ENCODE measurements at regions not wholly inside any gene's neighbourhood (a gene's known extent, or its start where the extent isn't known, plus 50 kb on each side); places are given as distances from the start of the nearest gene placed in this dataset.

GRCh38 chr9:21597284-21597683 lies 115.2 kb upstream of the IFNE start:
- TF ChIP-seq CTCF (IDR thresholded peaks at IDR 0.05; ENCODE audit: borderline replicate concordance, insufficient read depth, low read depth, low read length): no peak
- no peak overlapping the region for H3K4me3 ChIP-seq (ENCODE audit: low read depth, low read length)

- TF ChIP-seq CTCF (IDR thresholded peaks at IDR 0.05; ENCODE audit: borderline replicate concordance, insufficient read depth, low read depth, low read length): no peak
These were observed 116.6 kb upstream of the IFNE start for GRCh38 chr9:21598749-21599148.

GRCh38 chr9:21605489-21605931 lies 123.4 kb upstream of the IFNE start:
- no peak overlapping the region for H3K4me3 ChIP-seq (ENCODE audit: low read depth, low read length)
- no peak for TF ChIP-seq CTCF (IDR thresholded peaks at IDR 0.05; ENCODE audit: borderline replicate concordance, insufficient read depth, low read depth, low read length)

More at GRCh38 chr9:21598749-21599148, 116.6 kb upstream of the IFNE start:
- no peak overlapping the region for H3K4me3 ChIP-seq (ENCODE audit: low read depth, low read length)

- H3K4me3 ChIP-seq (ENCODE audit: low read depth, low read length): no peak overlapping the region
- TF ChIP-seq CTCF (IDR thresholded peaks at IDR 0.05; ENCODE audit: borderline replicate concordance, insufficient read depth, low read depth, low read length): no peak
These were observed 125.5 kb upstream of the IFNE start for GRCh38 chr9:21607576-21607975.

- TF ChIP-seq CTCF (IDR thresholded peaks at IDR 0.05; ENCODE audit: borderline replicate concordance, insufficient read depth, low read depth, low read length): no peak
- no peak overlapping the region for H3K4me3 ChIP-seq (ENCODE audit: low read depth, low read length)
These were observed 126.1 kb upstream of the IFNE start for GRCh38 chr9:21608200-21608599.

GRCh38 chr9:21609506-21609905 lies 127.4 kb upstream of the IFNE start:
- TF ChIP-seq CTCF (IDR thresholded peaks at IDR 0.05; ENCODE audit: borderline replicate concordance, insufficient read depth, low read depth, low read length): no peak
- H3K4me3 ChIP-seq (ENCODE audit: low read depth, low read length): no peak overlapping the region

- TF ChIP-seq CTCF (IDR thresholded peaks at IDR 0.05; ENCODE audit: borderline replicate concordance, insufficient read depth, low read depth, low read length): no peak
- no peak overlapping the region for H3K4me3 ChIP-seq (ENCODE audit: low read depth, low read length)
These were observed 129.8 kb upstream of the IFNE start for GRCh38 chr9:21611891-21612290.
